ENCODE measurements at regions not wholly inside any gene's neighbourhood (a gene's known extent, or its start where the extent isn't known, plus 50 kb on each side); places are given as distances from the start of the nearest gene placed in this dataset.

DNA sequence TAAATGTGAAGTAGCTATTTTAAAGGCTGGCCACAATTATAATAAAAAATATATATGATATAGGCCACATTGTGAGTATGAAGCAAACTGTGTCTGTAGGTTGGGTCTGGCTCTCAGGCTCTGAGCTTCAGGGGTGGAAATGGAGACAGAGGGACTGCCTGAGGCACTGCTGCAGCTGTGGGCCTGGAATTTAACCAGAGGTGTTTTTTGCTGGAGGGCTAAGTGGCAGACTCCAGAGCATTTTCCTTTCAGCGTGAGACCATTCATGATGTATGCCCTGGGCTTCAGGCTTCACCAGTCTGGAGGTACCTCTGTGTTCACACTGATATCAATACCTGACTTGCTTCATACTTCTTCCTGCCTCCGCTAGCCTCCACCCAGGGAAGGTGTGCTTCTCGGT, 64.9 kb upstream of the IL12B start:
- TF ChIP-seq, protein P1, sequence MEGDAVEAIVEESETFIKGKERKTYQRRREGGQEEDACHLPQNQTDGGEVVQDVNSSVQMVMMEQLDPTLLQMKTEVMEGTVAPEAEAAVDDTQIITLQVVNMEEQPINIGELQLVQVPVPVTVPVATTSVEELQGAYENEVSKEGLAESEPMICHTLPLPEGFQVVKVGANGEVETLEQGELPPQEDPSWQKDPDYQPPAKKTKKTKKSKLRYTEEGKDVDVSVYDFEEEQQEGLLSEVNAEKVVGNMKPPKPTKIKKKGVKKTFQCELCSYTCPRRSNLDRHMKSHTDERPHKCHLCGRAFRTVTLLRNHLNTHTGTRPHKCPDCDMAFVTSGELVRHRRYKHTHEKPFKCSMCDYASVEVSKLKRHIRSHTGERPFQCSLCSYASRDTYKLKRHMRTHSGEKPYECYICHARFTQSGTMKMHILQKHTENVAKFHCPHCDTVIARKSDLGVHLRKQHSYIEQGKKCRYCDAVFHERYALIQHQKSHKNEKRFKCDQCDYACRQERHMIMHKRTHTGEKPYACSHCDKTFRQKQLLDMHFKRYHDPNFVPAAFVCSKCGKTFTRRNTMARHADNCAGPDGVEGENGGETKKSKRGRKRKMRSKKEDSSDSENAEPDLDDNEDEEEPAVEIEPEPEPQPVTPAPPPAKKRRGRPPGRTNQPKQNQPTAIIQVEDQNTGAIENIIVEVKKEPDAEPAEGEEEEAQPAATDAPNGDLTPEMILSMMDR (IDR thresholded peaks at IDR 0.05): no peak
- no peak for TF ChIP-seq POLR2A (IDR thresholded peaks at IDR 0.05)
